HG02981 (cell line): ENCODE measurements at regions not wholly inside any gene's neighbourhood (a gene's known extent, or its start where the extent isn't known, plus 50 kb on each side); places are given as distances from the start of the nearest gene placed in this dataset.

Experiments
- ATAC-seq: cut with Tn5 transposase; IDR thresholded peaks from one replicate; pipeline ENCODE4 v1.9.1; 2021; ENCODE audit warnings: mild to moderate bottlenecking, moderate library complexity; ENCODE audit not compliant: unreplicated experiment

DNA sequence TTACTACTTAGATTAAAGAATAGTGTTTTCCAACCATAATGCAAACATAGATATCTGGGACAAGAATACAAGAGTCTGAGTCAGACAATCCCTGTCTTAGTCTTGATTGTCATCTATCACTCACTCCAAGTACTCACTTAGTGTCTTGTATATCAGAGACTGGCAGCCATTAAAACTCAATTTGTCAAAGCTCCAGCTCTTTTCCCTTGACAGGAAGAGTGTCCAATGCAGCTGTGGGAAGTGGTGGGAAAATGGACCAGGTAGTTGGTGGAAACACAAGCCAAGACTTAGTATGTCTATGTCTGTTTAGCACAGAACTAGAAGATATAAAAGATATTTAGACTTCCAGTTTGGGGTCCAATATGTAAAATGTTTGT, 271.6 kb upstream of the CLEC14A start:
- ATAC-seq = no peak

DNA sequence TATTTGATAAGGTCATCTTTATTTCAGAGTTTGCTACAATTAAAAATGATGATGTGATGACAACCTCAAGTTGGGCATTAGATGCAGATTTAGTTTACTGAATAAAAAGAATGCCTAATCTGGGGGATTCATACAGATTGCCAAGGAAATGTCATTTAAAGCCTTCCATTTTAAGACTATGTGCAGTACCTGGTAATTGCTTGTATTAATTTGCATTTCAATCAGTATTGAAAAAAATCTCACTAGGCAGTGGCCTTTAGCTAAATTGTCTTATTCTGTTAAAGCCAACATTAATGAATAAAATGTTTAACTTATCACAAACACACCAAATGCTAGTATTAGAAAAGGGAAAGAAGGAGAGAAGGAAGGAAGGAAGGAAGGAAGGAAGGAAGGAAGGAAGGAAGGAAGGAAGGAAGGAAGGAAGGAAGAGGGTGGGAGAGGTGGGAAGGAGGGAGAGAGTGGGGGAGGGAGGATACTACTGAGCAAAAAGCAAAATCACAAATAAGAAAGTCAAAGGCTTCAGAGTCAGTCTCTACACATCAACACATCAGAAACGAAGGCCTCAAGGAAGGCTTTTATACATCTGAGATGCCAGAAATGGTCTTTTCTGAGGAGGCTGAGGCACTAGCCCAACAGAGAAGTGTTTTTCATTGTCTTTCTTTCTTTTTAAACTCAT, 271.1 kb upstream of the CLEC14A start:
- no peak for ATAC-seq

DNA sequence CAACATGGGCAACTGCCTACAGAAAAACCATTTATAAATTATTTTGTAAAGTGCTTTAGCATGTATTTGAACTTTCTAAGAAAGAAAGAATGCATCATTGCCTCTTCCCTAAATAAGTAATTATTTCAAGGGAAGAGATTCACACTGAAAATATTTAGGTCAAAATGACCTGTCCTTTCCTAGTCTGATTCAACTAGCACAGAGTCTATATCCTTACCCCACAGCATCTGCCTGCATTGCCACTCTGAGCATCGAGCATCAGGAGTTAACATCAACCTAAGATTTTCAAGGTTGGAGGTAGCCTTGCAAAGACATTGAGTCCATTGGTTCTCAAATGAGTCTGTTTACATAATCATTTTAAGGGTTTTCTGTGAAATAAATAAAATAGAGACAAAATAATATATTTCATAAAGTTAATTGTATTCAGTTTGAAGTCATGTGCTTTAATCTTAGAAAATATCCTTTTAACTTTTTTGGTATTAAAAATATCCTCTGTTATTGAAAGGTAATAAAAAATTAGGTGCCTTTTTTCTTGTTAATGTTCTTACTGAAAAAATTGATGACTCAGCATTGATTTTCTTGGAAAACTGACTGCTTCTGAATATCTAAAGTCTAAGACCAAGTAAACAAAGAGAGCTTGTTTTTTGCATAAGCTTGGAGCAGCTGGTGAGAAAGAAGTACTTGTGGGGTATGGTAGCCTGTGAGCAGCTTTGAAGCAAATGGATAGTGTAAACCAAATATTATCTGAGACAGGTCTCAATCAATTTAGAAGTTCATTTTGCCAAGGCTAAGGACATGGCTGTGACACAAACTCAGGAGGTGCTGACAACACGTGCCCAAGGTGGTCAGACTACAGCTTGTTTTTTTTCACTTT, 269.0 kb upstream of the CLEC14A start:
- ATAC-seq = no peak

DNA sequence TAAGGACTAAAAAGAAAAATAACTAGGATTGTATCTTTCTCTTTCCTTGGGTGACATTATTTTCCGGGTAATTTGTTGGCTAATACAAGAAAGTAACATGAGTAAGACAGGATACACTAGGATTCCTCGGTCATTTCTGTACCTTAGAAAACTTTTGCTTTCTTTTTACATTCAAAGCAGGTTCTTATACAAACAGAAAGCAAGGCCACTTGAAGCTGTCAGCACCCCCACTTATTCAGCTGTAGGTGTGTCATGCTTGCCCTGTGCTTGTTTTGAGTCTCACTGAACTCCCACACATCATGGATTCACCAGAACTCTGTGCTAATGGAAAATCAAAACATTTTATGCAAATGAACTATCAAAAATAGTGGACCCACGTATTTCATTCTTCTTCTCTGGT, 266.8 kb upstream of the CLEC14A start:
- ATAC-seq = no peak

DNA sequence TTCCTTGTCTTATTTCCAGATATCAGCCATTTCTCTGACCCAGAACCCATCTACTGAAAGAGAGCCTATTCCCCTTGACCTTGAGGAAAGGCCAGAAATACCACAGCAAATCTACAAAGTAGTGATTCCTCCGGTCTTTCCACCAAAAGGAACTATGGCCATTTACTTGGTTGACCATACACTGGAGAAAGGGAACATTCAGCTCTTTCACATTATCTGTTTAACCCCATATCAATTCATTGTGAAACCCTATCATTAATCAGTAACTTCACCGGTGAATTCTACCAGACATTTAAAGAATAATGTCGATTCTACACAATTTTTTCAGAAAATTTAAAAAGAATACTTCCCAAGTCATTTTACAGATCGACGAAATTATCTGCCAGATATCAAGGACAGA, 265.7 kb upstream of the CLEC14A start:
- no peak for ATAC-seq

DNA sequence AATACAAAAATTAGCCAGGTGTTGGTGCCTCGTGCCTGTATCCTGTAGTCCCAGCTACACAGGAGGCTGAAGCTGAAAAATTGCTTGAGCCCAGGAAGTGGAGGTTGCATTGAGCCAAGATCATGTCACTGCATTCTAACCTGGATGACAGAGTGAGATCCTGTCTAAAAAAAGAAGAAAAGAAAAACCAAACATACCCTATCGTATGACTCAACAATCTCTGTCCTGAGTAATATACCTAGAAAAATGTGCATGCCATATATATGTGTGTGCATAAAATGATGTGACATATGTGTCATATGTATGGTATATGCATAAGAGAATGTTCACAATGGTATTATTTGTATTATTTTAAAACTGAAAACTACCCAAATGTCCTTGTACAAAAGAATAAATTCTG, 261.5 kb upstream of the CLEC14A start:
- no peak for ATAC-seq

DNA sequence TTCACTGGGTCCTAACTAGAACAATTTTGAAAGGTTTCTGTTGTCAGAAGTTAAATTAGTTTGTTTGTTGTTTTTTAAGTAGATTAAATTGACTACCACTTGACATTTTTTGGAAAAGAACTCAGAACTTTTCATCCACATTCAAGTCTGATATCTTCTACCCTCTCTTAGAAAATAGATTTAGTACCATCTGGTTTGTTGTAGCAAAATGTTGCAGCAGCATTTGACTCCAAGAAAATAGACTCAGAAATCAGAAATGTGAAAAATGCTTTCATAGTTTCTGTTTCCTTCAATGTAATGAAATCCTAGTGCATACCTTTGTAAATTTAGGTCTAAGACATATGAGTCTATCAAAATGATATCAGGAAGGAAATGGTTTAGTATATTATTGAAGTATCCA, 256.3 kb upstream of the CLEC14A start:
- no peak for ATAC-seq

DNA sequence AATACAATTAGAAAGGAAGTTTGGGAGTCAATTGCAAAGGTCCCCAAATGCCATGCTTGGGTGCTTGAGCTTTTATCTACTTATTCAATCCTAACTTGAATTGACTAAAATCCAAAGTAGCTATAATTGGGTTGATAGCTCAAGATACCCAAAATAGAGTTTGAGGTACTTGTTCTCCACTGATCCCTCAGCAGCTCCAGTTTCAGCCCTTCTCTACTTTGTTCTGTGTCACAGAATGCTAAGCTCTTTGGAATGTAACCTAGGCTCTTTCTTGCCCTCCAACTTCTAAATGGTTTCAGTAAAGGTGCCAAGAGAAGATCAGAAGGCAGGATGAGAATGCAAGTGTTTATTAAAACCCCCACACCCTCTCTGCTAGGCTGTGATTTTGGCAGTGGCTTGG, 251.4 kb upstream of the CLEC14A start:
- ATAC-seq = no peak

DNA sequence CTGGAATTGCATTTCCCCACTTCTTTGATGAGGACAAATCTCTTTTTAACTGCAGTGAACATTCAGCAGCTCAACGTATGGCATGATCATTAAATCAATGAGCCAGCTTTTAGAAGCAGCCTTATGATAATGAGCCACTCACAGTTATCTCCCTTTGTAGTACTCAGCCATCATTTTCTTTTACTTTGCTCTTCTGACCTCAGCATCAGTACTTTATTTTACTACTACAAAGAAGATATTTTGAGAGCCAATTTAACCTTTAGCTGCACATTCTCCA, 250.0 kb upstream of the CLEC14A start:
- no peak for ATAC-seq

DNA sequence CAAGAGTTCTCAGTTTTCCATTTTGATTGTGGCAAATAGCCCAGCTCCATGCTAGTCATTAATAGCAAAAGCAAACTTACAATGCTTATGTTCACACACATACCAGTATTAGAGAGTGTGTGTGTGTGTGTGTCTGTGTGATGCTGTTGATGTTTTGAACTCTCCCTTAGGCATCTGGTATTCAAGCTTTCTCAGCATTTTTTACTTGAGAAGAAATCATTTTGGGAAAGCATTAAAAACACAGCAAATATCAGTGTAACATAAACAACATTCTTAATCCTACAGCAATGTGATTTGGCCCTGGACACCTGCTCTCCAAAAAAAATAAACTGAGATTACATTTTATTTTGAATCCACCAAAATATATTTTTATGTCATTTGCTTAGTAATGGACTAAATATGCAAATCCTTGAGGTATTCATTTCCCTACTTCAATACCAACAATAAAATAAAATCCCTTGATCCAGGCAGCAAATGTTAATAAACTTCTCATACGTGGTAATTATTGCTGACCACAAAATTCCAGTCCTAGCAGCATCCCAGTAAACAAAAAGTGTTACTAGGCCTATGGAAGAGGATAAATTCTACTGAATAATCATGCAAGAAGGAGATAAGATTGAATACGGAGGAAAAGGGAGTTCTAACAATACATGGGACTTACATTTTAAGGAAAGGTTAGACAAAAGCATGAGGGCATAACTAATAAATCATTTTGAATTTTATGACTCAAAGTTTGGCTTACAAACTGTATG, 249.5 kb upstream of the CLEC14A start:
- no peak for ATAC-seq

DNA sequence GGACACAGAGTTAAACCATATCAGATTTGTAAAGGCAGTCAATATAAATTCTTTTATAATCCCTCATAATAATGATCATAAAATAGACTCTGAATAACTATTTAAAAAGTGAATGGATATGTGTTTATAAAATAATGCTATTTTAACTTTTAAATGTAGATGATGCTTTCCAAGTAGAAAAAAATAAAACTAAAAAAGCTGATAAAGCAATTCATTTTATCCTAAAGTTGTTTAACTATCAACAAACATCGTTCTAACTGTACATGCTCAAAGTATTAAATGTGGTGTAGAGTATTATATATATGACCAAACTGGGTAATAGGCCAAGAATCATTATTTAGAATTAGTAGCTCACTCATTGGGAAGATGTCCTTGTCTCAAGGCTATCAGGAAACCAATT, 248.3 kb upstream of the CLEC14A start:
- ATAC-seq = no peak

DNA sequence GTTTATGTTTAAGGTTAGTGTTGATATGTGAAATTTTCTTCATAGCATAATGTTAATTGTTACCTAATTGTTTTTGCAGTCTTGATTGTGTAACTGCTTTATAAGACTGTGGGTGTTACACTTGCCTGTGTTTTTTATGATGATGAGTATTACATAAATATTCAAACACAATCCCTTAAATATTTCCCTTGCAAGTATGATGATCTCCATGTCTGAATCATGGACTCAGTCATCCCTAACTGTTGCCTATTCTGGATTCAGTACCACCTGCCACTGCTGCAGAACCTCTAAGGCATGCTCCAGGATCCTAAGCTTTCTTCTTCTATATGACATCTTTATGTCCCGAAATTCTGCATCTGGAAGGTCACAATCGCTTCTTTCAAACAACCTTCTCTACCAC, 246.3 kb upstream of the CLEC14A start:
- no peak for ATAC-seq

DNA sequence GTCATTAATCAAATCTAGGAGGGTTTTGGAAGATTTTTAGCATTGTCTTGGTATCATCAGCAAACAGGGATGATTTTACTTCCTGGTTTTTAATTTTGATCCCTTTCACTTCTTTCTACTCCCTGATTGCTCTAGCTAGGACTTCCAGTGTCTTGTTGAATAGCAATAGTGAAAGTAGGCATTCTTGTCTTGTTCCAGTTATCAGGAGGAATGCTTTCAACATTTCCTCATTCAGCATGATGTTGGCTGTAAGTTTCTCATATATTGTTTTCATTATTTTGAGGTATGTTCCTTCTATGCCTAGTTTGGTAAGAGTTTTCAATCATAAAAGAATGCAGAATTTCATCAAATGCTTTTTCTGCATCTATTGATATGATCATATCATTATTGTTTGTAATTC, 244.2 kb upstream of the CLEC14A start:
- ATAC-seq = no peak

DNA sequence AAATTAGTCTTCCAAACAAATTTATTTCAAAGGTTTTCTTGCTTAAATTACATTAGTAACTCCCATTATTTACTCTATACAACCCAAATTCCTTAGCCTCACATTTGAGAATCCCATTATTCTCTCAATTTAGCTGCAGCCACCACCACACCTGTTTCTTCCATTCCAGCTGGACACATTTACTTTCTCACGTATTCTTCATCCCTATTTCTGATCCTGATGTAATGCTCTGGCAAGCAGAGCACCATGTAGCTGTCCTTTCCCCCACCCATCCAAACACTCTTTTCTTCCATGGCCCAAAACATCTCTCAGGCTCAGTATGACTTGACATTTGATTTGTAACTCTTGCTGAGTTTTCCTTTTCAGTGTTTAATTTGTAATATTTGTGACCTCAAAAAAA, 240.2 kb upstream of the CLEC14A start:
- no peak for ATAC-seq

DNA sequence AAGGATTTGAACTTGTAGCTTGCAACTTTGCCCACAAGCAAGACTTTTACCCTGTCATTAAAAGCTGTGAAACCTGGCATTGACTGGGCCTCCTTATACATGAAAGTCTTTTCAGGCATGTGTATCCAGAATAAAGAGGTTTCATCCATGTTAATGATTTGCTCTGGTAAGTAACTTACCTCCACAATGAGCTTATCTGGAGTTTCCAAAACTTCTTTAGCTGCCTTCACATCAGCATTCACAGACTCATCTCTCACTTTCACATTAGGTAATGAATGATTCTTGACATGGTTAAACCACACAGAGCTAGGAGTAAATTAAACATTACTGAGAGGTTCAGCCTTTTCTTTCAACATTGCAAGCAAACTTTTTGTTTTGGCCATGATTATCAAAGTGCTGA, 234.4 kb upstream of the CLEC14A start:
- peak; percentile 95 for ATAC-seq

DNA sequence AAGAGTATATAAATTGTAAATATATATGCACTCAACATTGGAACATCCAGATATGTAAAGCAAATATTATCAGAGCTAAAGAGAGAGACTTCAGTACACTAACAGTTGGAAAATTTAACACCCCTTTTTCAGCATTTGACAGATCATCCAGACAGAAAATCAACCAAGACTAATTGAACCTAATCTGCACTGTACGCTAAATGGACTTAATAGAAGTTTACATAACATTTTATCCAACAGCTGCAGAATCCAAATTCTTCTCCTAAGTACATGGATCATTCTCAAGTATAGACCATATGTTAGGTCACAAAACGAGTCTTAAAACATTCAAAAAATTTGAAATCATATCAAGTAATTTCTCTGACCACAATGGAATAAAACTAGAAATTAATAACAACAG, 229.1 kb upstream of the CLEC14A start:
- ATAC-seq = no peak

DNA sequence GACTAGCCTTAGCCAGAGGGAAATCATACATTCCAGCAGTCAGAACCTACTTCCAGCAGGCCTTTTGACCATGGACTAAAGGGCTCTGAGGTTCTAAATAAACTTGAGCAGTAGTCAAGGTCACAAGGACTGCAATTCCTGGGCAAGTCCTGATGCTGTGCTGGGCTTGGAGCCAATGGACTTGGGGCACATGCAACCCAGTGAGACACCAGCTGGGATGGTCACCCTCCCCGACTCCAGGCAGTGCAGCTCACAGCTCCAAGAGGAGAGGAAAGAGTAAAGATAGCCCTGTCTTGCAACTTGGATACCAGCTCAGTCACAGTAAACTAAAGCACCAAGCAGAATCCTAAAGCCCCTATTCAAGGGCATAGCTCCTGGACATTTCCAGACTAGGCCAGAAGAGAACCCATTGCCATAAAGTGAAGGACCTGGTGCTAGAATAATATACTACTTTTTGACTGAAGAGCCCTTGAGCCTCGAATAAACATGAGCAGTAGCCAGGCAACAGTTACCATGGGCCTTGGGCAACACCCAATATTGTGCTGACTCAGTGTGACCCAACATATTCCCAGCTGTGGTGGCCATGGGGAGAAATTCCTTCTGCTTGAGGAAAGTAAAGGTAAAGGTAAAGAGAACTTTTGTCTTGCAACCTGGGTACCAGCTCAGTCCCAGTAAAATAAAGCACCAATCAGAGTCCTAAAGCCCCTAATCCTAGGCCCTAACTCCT, 226.2 kb upstream of the CLEC14A start:
- no peak for ATAC-seq

DNA sequence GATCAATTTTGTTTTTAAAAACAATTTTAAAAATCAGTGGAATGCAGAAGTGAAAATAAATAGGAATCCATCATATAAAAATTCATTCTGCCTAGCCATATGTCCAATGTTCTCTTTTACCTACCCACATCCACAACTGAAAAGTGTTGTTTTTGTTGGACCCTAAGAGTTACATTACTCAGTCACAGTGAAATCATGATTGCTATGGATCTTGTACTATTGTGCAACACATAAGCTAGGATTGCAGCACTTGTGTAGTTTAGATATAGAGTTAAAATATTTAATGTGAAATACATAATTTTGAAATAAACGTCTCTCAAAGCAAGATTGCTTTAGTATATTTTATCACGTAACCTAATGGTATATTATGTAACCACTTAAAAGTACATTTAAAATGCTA, 213.3 kb upstream of the CLEC14A start:
- no peak for ATAC-seq

DNA sequence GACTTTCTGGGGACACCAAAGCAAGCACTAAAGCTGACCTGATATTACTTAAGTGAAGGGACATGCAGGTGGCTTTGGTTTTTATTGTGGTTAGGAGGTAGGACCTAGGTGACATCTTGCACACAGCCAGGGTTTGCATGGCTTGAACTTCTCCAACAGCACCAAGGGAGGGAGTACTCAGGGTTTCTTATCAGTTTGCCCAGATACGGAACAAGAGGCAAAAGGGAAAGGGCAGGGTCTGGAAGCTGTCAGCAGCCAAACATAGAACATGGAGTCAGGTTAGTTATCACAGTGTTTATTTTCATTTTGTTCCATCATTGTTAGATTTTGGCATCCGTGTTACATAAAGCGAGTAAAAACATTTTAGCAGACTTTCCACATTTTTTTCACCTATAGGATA, 186.3 kb upstream of the CLEC14A start:
- ATAC-seq = no peak

DNA sequence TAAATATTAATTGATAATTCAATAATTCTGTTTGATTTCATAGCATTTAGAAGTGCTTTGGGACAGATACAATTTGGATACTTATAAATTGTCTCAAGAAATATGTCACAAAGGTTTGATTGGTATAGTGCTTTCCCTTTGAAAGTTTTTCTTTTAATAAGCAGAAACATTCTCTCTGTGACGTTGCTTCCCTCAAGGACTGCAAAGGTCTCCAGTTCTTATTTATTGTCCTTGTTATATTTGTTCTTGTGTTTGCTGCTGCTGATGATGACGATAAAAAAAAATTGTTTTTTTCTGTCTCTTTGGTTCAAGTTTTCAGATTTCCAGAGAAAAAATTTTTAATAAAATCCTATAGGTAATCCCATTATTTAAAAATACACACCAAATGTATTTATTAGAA, 176.3 kb upstream of the CLEC14A start:
- ATAC-seq = no peak

DNA sequence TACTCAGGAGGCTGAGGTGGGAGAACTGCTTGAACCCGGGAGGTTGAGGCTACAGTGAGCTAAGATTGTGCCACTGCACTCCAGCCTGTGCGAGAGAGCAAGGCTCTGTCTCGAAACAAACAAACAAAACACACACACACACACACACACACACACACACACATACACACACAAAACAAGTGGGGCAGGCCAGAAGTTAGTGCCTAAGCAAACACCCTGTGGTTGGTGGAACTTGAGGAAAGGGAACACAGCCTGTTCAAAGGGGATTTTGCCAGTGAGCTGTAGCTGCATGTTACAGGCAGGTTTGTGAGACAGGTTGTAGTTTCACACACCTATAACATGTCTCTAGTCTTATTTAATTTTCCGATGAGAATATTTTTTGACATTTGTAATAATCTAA, 175.3 kb upstream of the CLEC14A start:
- ATAC-seq = no peak

DNA sequence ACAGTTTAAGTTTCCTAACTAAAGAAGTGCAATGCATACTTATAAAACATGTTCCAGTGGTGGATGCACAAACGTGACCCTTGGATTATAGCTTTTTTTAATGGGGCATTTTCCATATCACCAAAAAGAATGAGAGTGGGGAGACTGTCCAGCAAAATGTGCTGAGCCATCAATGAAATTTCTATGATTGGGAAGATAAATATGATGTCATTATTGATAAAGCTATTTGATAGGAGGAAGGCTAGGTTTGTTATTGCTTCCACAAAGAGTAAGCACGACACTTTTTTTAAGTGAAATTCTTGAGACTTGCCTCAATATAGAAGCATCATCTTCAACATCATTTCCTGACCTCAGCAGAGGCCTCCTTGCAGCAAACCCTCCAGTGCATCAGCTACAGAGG, 174.6 kb upstream of the CLEC14A start:
- no peak for ATAC-seq
